ENCODE measurements at regions not wholly inside any gene's neighbourhood (a gene's known extent, or its start where the extent isn't known, plus 50 kb on each side); places are given as distances from the start of the nearest gene placed in this dataset.

DNA sequence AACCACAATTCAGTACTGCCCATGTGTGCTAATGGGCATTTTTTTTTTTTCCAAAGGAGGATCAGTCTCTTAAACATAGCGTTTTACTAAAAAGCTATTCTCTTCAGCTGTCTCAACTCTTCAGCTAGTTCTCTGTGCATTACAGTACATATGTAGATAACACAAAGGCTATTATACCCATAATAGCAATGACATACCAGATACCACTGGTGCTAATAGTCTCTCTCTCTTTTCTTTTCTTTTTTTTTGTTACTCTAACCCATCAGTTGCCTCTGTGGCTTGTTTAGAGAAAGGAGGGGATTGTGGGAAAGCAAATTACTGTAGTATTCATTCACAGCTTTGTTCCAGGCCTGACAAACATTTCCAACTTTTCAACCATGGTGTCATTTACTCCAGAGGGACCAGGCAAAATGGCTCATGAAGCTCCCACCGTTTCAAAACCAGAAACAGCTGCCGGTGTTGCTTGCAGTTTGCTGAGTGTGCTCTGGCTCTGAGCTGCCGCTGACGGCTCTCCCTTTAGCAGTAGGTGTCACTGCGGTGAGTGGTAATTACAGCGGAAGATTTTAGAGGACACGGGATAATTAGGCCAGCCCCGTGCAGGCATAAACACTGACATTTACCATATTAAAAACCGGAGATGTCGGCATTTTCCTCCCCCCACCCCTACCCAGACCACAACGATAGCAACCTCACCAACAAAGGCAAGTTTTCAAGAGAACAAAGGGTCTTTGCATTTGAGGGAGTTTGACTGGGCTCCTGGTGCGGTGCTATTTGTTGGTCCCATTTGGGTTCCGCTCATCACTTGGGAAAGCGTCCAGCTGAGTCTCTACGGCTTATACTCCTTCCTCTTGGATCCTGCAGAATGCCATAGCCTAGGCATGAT is 1005.5 kb downstream of the KCNMA1 start:
- DNase-seq (ENCODE audit: extremely low read depth, low read depth) = no peak
- TF ChIP-seq, protein P1, sequence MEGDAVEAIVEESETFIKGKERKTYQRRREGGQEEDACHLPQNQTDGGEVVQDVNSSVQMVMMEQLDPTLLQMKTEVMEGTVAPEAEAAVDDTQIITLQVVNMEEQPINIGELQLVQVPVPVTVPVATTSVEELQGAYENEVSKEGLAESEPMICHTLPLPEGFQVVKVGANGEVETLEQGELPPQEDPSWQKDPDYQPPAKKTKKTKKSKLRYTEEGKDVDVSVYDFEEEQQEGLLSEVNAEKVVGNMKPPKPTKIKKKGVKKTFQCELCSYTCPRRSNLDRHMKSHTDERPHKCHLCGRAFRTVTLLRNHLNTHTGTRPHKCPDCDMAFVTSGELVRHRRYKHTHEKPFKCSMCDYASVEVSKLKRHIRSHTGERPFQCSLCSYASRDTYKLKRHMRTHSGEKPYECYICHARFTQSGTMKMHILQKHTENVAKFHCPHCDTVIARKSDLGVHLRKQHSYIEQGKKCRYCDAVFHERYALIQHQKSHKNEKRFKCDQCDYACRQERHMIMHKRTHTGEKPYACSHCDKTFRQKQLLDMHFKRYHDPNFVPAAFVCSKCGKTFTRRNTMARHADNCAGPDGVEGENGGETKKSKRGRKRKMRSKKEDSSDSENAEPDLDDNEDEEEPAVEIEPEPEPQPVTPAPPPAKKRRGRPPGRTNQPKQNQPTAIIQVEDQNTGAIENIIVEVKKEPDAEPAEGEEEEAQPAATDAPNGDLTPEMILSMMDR (IDR thresholded peaks at IDR 0.05; ENCODE audit: low read depth, low read length) = no peak

- TF ChIP-seq, protein P1 (IDR thresholded peaks at IDR 0.05; ENCODE audit: low read depth, low read length) = no peak
Observed at GRCh38 chr10:76631036-76631670, 1006.5 kb downstream of the KCNMA1 start.

DNA sequence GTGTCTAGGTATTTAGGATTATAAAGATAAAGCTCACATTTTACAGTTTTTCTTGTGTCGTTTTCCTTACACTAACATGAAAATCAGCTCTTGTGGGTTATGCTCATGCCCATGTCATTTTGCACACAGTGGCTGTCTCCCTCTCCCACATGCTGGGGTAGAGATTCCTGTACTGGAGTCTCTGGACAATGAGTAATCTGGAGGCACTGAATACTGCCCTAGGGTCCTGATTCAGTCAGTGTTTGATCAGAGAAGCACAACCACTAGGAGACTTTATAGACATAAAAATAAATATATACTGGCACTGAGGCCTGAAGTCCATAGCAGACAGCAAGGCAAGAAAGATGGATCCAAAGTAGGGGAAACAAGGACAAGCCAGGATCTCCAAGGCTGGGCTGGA is 1008.8 kb downstream of the KCNMA1 start:
- DNase-seq (ENCODE audit: extremely low read depth, low read depth) = no peak
- TF ChIP-seq, protein P1 (IDR thresholded peaks at IDR 0.05; ENCODE audit: low read depth, low read length) = no peak

More at GRCh38 chr10:76631036-76631670, 1006.5 kb downstream of the KCNMA1 start:
- DNase-seq (ENCODE audit: extremely low read depth, low read depth) = no peak

GRCh38 chr10:76626386-76626785 is 1011.2 kb downstream of the KCNMA1 start:
- DNase-seq (ENCODE audit: extremely low read depth, low read depth) = no peak
- TF ChIP-seq, protein P1 (IDR thresholded peaks at IDR 0.05; ENCODE audit: low read depth, low read length) = no peak

DNA sequence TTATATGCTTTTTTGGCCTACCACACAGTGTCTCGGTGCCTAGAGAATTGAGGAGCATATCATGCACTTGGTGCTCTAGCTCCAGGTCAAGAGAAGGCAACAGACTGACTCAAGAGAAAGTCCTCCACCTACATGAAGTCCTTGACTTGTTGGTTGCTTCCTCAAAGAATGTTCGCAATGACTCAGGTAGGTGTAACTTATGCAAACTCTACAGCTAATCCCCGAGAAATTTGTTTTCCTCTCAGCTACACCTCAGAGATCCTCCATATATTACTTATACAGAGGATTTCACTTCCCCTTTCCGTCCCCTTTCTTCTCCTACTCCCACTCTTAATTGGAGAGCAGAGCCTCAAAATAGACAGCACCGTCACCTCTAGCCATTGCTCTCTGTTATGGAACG is 1013.1 kb downstream of the KCNMA1 start:
- no peak for DNase-seq (ENCODE audit: extremely low read depth, low read depth)

DNA sequence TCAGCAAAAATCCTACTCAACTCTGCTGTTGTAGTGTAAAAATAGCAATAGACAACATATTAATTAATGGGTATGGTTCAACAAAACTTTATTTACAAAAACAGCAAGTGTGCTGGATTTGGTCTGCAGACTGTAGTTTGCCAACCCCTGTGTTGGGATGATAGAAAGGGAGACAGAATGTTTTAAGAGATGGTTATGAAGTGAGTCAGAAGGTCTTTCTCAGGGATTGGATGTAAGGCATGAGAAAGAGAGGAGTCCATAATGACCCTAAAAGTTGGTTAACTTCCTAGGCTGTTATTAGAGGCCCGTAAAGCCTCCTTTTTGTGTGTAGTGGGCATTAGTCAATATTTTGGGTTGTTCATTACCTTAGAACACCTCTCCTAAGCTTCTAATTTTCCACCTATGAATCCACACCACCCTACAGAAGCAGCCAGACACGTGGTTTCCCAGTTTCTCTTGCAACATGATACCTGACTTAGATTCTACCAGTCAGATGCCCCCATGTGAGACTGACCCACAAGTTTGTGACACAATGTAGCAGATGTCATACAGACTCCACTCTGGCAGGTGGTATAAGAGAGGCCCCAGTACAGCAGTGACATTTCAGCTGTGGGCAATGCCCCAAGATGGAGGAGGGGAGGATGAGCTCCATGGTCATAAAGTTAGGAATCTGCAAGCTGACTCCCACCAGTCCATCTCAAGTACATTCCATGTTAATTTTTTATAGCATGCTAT is 1015.6 kb downstream of the KCNMA1 start:
- DNase-seq (ENCODE audit: extremely low read depth, low read depth) = no peak
- TF ChIP-seq, protein P1 (IDR thresholded peaks at IDR 0.05; ENCODE audit: low read depth, low read length) = no peak

More for the DNA sequence above, 1013.1 kb downstream of the KCNMA1 start:
- TF ChIP-seq, protein P1 (IDR thresholded peaks at IDR 0.05; ENCODE audit: low read depth, low read length) = no peak

All from AG09319 (cell line).